GM18951 (cell line): ENCODE measurements at regions not wholly inside any gene's neighbourhood (a gene's known extent, or its start where the extent isn't known, plus 50 kb on each side); places are given as distances from the start of the nearest gene placed in this dataset.

Experiments used
- POLR2A ChIP-seq: IDR thresholded peaks from 4 replicates; pipeline ENCODE4 v1.6.1; 2011; ENCODE audit warnings: mild to moderate bottlenecking; ENCODE audit not compliant: insufficient read length, insufficient read depth; ENCODE audit errors: extremely low read depth
- in situ Hi-C: fragments of 300-500 bp; cut with MboI; formaldehyde crosslinking; loops from one replicate; pipeline ENCODE4 v1.12.0; 2022; ENCODE audit warnings: low sequenced_read_pairs, mixed read lengths, inconsistent platforms; ENCODE audit not compliant: unreplicated experiment

GRCh38 chr13:111868716-111869115, 198.2 kb upstream of the SOX1 start:
- in situ Hi-C loops: no loop called here
- TF ChIP-seq POLR2A: no peak

GRCh38 chr13:111872475-111873150, 194.3 kb upstream of the SOX1 start:
- in situ Hi-C loops: no loop called here
- no peak for TF ChIP-seq POLR2A

GRCh38 chr13:111873676-111874178, 193.2 kb upstream of the SOX1 start:
- in situ Hi-C loops: no loop called here
- TF ChIP-seq POLR2A: no peak

- no peak for TF ChIP-seq POLR2A
- in situ Hi-C loops: no loop called here
Observed at GRCh38 chr13:111874981-111875380, 192.0 kb upstream of the SOX1 start.

- no peak for TF ChIP-seq POLR2A
- in situ Hi-C loops: no loop called here
Observed at GRCh38 chr13:111875915-111876314, 191.0 kb upstream of the SOX1 start.

GRCh38 chr13:111876506-111876905, 190.4 kb upstream of the SOX1 start:
- in situ Hi-C loops: no loop called here
- TF ChIP-seq POLR2A: no peak

GRCh38 chr13:111877906-111878305, 189.0 kb upstream of the SOX1 start:
- TF ChIP-seq POLR2A: no peak
- in situ Hi-C loops: no loop called here

DNA sequence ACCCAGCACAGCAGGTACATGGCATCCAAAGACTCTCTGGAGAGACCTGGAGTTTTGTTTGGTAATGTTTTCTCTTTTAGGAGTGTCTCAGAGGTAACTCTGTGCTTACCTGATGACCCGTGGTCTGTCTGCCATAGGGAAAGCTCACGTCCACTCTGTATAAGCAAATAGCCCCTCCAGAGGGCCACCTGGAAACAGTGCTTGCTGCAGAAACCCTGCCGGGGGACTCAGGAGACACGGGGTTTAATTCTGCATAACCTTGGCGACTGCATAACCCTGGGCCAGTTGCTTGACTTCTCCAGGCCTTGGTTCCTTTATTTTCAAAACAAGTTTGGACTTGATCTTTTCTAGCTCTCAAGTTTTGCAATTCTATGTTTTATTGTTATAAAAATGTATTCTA, 187.2 kb upstream of the SOX1 start:
- in situ Hi-C loops: no loop called here
- no peak for TF ChIP-seq POLR2A

- no peak for TF ChIP-seq POLR2A
- in situ Hi-C loops: no loop called here
Observed at GRCh38 chr13:111880185-111880584, 186.8 kb upstream of the SOX1 start.

DNA sequence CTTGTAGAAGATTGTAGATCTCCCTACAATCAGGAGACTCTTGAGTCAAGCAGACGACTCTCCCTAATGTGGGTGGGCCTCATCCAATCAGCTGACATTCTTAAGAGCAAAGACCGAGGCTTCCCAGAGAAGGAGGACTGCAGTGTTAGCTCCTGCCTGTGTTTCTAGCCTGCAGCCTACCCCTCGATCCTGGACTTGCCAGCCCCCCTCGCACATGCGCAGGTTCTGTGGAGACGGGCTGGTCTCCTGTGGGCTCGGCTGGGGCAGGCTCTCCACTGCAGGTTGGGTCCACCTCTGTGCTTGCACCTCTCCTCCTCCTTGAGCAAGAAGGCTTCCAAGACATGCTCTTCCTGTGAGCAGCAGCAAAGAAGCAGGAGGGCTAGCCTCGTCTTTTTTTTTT, 185.2 kb upstream of the SOX1 start:
- in situ Hi-C loops: no loop called here

GRCh38 chr13:111882351-111882750, 184.6 kb upstream of the SOX1 start:
- no peak for TF ChIP-seq POLR2A
- in situ Hi-C loops: no loop called here

More for the DNA sequence above, 185.2 kb upstream of the SOX1 start:
- no peak for TF ChIP-seq POLR2A

GRCh38 chr13:111883571-111884343, 183.2 kb upstream of the SOX1 start:
- TF ChIP-seq POLR2A: no peak
- in situ Hi-C loops: no loop called here

DNA sequence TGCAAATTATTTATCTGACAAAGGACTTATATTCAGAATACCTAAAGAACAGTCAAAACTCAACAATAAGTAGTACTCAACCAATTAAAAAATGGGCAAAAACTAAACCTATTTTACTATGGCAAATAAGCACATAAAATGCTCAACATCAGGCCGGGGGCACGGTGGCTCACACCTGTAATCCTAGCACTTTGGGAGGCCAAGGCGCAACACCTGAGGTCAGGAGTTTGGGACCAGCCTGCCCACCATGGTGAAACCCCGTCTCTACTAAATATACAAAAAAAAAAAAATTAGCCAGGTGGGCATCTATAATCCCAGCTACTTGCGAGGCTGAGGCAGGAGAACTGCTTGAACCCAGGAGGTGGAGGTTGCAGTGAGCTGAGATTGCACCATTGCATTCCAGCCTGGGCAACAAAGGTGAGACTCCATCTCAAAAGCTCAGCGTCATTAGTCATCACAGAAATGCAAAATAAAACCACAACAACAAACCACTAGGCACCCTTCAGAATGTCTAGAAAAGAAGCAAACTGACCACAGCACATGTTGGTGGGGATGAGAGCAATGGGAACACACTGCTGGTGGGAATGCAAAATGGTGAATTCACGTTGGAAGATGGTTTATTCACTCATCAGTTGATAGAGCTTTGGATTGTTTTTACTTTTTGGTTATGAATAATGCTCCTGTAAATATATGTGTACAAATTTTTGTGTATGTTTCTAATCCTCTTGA, 180.6 kb upstream of the SOX1 start:
- in situ Hi-C loops: no loop called here
- TF ChIP-seq POLR2A: no peak
